Uterus (tissue), 3 donors: ENCODE measurements at regions not wholly inside any gene's neighbourhood (a gene's known extent, or its start where the extent isn't known, plus 50 kb on each side); places are given as distances from the start of the nearest gene placed in this dataset.
"Not testable (repeated sequence)": the region's sequence is repeated elsewhere in the genome, so short reads cannot be mapped to it uniquely, and the experiment has no call there.

Source experiments
- DNase-seq, 2 donors: peaks; one replicate each; pipeline ENCODE4 v3.0.0-alpha.2; 2019 to 2020
- H3K27ac ChIP-seq, 2 donors: fragments of 200-600 bp; sonication (generic); 1 replicate in 1 of 2; 2 replicates in 1 of 2; pipeline ENCODE4 v1.5.1; 2016 to 2018
- H3K27me3 ChIP-seq, 2 donors: fragments of 200-600 bp; sonication (generic); one replicate each; pipeline ENCODE4 v1.5.1; 2018 to 2019; ENCODE audit warnings: control low read depth in 1 of 2
- H3K36me3 ChIP-seq, 2 donors: fragments of 200-600 bp; sonication (generic); one replicate each; pipeline ENCODE4 v1.5.1; 2019; ENCODE audit warnings: control low read depth in 1 of 2
- H3K4me1 ChIP-seq, 2 donors: fragments of 200-600 bp; sonication (generic); one replicate each; pipeline ENCODE4 v1.5.1; 2018 to 2019; ENCODE audit warnings: control low read depth in 1 of 2
- H3K4me3 ChIP-seq, 2 donors: fragments of 200-600 bp; sonication (generic); 1 replicate in 1 of 2; 2 replicates in 1 of 2; pipeline ENCODE4 v1.5.1; 2018 to 2019; ENCODE audit warnings: mild to moderate bottlenecking in 1 of 2
- H3K9me3 ChIP-seq, 2 donors: fragments of 200-600 bp; sonication (generic); one replicate each; pipeline ENCODE4 v1.5.1; 2019; ENCODE audit warnings: control low read depth in 1 of 2
- POLR2A ChIP-seq, 2 donors: fragments of 450-650 bp; IDR thresholded peaks; one replicate each; pipeline ENCODE4 v1.6.1; 2016; ENCODE audit warnings: antibody characterized with exemption in 2 of 2, mild to moderate bottlenecking in 1 of 2, moderate library complexity in 1 of 2
- intact Hi-C: fragments of 100-400 bp; cut with DNase I; formaldehyde crosslinking; loops from one replicate; pipeline ENCODE4 v1.15.1; 2023; ENCODE audit warnings: low total_unique reads
- TF ChIP-seq, protein P1 (sequence below), 4 experiments: fragments of 200-600 bp in 2 of 4; fragments of 450-650 bp in 2 of 4; sonication (generic) in 2 of 4; IDR thresholded peaks; one replicate each; pipeline ENCODE4 v1.5.1; 2016 to 2019; ENCODE audit warnings: antibody characterized with exemption in 4 of 4, mild to moderate bottlenecking in 2 of 4, moderate library complexity in 1 of 4
- donor health status: DM: yes; HTN: yes; CAD: no.

- Histone ChIP-seq H3K4me3 (no peak overlapping the region), H3K36me3 (no peaks in the 10 kb centered on the region), H3K27ac (no peak overlapping the region), H3K9me3 (no peaks in the 10 kb centered on the region), H3K4me1 (no peaks in the 10 kb centered on the region), H3K27me3 (no peaks in the 10 kb centered on the region)
- intact Hi-C loops, result no loop called here
- TF ChIP-seq POLR2A (IDR thresholded peaks at IDR 0.05), result no peak
- TF ChIP-seq, protein P1, sequence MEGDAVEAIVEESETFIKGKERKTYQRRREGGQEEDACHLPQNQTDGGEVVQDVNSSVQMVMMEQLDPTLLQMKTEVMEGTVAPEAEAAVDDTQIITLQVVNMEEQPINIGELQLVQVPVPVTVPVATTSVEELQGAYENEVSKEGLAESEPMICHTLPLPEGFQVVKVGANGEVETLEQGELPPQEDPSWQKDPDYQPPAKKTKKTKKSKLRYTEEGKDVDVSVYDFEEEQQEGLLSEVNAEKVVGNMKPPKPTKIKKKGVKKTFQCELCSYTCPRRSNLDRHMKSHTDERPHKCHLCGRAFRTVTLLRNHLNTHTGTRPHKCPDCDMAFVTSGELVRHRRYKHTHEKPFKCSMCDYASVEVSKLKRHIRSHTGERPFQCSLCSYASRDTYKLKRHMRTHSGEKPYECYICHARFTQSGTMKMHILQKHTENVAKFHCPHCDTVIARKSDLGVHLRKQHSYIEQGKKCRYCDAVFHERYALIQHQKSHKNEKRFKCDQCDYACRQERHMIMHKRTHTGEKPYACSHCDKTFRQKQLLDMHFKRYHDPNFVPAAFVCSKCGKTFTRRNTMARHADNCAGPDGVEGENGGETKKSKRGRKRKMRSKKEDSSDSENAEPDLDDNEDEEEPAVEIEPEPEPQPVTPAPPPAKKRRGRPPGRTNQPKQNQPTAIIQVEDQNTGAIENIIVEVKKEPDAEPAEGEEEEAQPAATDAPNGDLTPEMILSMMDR (IDR thresholded peaks at IDR 0.05), result no peak
- no peak for DNase-seq
Measured at GRCh38 chr10:27359792-27360355, 119.3 kb upstream of the ACBD5 start.

DNA sequence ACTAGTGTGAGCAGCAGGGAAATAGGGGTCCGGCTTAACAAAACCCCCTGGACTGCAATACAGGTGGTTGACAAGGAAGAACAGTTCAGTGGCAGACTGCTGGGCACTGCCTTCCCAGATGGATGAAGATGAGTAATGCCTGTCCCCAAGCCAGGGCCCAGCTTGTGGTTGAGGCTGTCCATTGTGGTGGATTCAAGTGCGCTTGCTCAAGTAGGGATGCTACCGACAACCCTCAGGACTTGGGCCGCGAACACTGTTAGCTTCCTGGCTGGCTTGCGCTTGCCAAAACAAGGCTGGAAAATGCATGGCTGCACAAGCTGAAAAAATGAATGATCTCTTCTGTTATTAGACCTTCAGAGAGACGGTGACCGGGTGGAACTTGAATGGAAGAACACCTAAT lies 116.1 kb upstream of the ACBD5 start:
- Histone ChIP-seq H3K4me1 (no peaks in the 10 kb centered on the region), H3K9me3 (no peaks in the 10 kb centered on the region), H3K36me3 (no peaks in the 10 kb centered on the region), H3K27ac (no peak overlapping the region), H3K27me3 (no peaks in the 10 kb centered on the region), H3K4me3 (no peak overlapping the region)
- intact Hi-C loops, result no loop called here
- DNase-seq, result no peak
- TF ChIP-seq POLR2A (IDR thresholded peaks at IDR 0.05), result no peak
- TF ChIP-seq, protein P1 (IDR thresholded peaks at IDR 0.05), result no peak

GRCh38 chr10:27355918-27356573 lies 115.4 kb upstream of the ACBD5 start:
- TF ChIP-seq POLR2A (IDR thresholded peaks at IDR 0.05), result no peak
- TF ChIP-seq, protein P1 (IDR thresholded peaks at IDR 0.05), result no peak
- Histone ChIP-seq H3K4me1 (no peaks in the 10 kb centered on the region), H3K36me3 (no peaks in the 10 kb centered on the region), H3K27ac (no peak overlapping the region), H3K9me3 (no peaks in the 10 kb centered on the region), H3K27me3 (no peaks in the 10 kb centered on the region), H3K4me3 (no peak overlapping the region)
- no peak for DNase-seq
- intact Hi-C loops, result no loop called here

GRCh38 chr10:27354643-27355270 lies 114.2 kb upstream of the ACBD5 start:
- intact Hi-C loops, H3K4me1 ChIP-seq, H3K36me3 ChIP-seq, H3K4me3 ChIP-seq, H3K27ac ChIP-seq, H3K27me3 ChIP-seq, DNase-seq, H3K9me3 ChIP-seq: not testable (repeated sequence)

- H3K36me3 ChIP-seq, H3K4me3 ChIP-seq, intact Hi-C loops, DNase-seq, H3K27me3 ChIP-seq, H3K9me3 ChIP-seq, H3K27ac ChIP-seq, H3K4me1 ChIP-seq: not testable (repeated sequence)
Measured at GRCh38 chr10:27354100-27354499, 113.5 kb upstream of the ACBD5 start.

DNA sequence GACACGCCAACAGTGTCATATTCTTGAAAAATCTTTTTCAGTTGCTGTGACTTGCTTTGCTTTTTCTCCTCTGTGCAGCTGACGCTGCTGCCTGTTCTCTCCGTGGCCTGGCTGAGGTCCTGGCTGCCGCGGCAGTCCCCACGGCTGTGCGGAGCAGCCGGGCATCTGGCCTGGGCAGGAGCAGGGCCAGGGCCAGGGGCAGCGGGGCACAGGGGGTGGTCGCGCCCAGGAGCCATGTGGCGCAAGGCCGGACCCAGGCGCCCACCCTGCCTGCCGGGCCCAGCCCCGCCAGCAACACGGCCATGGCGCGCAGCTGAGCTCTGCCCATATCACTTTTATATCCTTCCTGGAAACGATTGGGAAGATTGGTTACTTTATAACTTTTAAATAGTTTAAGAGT lies 109.4 kb upstream of the ACBD5 start:
- Histone ChIP-seq H3K4me1 (no peaks in the 10 kb centered on the region), H3K27me3 (no peaks in the 10 kb centered on the region), H3K27ac (no peak overlapping the region), H3K36me3 (no peaks in the 10 kb centered on the region), H3K4me3 (no peak overlapping the region), H3K9me3 (no peaks in the 10 kb centered on the region)
- intact Hi-C loops, result no loop called here
- TF ChIP-seq POLR2A (IDR thresholded peaks at IDR 0.05), result no peak
- TF ChIP-seq, protein P1 (IDR thresholded peaks at IDR 0.05), result no peak
- DNase-seq, result no peak

DNA sequence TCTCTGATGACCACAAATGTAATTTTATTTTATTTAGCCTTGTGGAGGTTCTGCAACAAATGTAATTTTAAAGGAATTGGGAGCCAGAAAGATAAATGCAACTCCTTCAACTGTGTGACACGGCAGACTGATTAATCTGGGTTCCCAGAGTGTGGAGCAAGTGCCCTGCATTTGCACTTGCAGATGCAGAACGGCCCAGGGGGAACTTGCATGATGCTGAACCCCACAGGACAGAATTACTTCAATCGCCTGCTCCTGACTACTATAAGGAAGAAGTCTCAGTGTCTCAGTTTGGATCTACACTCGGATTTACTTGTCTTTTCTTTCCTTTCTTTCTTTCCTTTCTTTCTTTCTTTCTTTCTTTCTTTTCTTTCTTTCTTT lies 107.2 kb upstream of the ACBD5 start:
- intact Hi-C loops, H3K4me3 ChIP-seq, H3K27ac ChIP-seq, H3K4me1 ChIP-seq, H3K27me3 ChIP-seq, H3K36me3 ChIP-seq, DNase-seq, H3K9me3 ChIP-seq: not testable (repeated sequence)
